ENCODE measurements at regions not wholly inside any gene's neighbourhood (a gene's known extent, or its start where the extent isn't known, plus 50 kb on each side); places are given as distances from the start of the nearest gene placed in this dataset.

DNA sequence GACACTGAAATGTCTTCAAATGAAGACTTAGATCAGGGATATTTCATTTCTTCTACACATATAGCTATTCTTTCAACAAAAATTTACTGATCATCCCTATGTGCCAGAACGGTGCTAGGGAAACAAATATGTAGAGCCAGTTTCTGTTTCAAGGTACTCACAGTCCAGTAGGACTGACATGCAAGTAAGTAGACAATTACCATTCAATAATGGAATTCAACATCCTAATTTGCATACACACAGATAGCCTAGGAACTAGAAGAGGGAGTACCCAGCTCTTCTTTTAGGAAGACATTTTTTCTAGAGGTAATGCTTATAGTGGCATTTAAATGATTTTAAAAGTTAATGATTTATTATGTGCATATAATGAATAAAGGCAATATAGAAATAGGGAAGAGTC is 388.8 kb downstream of the ZSWIM6 start:
- ChIA-PET CTCF (interaction anchor here (0.6 kb wide), 1 partner anchor 11 kb away, joined by 3 read pairs; no protein-coding TSS in a partner anchor), POLR2A (no interaction called here)
- Histone ChIP-seq H3K27ac (no peak overlapping the region), H3K4me1 (no peaks in the 10 kb centered on the region), H3K4me2 (no peak overlapping the region), H3K9me3 (peaks cover 18% of the 10 kb centered on the region), H3K4me3 (no peak overlapping the region)
- DNase-seq (ENCODE audit: low read depth in 1 of 2, low spot score in 1 of 2), result no peak
- FAIRE-seq, result no peak
- 0% methylated on average over 1 of the region's 1 CpG for WGBS (ENCODE audit: missing lambda C conversion rate)
- ATAC-seq, result no peak
- TF ChIP-seq TFCP2L1 (CRISPR knock-in tag; IDR thresholded peaks at IDR 0.05) (no peak), NPAS2 (CRISPR knock-in tag; IDR thresholded peaks at IDR 0.05; ENCODE audit: borderline replicate concordance) (no peak)
- TF ChIP-seq, protein P1, sequence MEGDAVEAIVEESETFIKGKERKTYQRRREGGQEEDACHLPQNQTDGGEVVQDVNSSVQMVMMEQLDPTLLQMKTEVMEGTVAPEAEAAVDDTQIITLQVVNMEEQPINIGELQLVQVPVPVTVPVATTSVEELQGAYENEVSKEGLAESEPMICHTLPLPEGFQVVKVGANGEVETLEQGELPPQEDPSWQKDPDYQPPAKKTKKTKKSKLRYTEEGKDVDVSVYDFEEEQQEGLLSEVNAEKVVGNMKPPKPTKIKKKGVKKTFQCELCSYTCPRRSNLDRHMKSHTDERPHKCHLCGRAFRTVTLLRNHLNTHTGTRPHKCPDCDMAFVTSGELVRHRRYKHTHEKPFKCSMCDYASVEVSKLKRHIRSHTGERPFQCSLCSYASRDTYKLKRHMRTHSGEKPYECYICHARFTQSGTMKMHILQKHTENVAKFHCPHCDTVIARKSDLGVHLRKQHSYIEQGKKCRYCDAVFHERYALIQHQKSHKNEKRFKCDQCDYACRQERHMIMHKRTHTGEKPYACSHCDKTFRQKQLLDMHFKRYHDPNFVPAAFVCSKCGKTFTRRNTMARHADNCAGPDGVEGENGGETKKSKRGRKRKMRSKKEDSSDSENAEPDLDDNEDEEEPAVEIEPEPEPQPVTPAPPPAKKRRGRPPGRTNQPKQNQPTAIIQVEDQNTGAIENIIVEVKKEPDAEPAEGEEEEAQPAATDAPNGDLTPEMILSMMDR (IDR thresholded peaks at IDR 0.05), result no peak
- TF ChIP-seq, protein P2, sequence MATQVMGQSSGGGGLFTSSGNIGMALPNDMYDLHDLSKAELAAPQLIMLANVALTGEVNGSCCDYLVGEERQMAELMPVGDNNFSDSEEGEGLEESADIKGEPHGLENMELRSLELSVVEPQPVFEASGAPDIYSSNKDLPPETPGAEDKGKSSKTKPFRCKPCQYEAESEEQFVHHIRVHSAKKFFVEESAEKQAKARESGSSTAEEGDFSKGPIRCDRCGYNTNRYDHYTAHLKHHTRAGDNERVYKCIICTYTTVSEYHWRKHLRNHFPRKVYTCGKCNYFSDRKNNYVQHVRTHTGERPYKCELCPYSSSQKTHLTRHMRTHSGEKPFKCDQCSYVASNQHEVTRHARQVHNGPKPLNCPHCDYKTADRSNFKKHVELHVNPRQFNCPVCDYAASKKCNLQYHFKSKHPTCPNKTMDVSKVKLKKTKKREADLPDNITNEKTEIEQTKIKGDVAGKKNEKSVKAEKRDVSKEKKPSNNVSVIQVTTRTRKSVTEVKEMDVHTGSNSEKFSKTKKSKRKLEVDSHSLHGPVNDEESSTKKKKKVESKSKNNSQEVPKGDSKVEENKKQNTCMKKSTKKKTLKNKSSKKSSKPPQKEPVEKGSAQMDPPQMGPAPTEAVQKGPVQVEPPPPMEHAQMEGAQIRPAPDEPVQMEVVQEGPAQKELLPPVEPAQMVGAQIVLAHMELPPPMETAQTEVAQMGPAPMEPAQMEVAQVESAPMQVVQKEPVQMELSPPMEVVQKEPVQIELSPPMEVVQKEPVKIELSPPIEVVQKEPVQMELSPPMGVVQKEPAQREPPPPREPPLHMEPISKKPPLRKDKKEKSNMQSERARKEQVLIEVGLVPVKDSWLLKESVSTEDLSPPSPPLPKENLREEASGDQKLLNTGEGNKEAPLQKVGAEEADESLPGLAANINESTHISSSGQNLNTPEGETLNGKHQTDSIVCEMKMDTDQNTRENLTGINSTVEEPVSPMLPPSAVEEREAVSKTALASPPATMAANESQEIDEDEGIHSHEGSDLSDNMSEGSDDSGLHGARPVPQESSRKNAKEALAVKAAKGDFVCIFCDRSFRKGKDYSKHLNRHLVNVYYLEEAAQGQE (IDR thresholded peaks at IDR 0.05), result no peak
- TF ChIP-seq, protein P3, sequence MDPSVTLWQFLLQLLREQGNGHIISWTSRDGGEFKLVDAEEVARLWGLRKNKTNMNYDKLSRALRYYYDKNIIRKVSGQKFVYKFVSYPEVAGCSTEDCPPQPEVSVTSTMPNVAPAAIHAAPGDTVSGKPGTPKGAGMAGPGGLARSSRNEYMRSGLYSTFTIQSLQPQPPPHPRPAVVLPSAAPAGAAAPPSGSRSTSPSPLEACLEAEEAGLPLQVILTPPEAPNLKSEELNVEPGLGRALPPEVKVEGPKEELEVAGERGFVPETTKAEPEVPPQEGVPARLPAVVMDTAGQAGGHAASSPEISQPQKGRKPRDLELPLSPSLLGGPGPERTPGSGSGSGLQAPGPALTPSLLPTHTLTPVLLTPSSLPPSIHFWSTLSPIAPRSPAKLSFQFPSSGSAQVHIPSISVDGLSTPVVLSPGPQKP (IDR thresholded peaks at IDR 0.05; ENCODE audit: low read depth, low read length), result no peak

DNA sequence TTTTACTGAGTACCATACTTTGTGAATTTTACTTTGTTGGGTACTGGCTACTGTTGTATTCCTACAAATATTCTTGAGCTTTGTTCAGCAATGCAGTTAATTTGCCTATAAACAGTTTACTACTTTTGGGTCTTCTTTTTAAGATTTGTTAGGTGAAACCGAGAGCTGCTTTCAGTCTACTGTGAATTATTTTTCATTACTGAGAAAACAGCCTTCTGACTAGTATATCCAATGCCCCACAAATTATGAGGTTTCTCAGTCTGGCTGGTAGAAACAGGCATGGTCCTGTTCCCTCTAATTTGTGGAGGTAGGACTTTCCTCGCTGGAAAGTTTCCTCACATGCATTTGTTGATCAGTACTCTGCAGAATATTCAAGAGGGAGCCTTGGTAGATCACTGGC is 392.0 kb downstream of the ZSWIM6 start:
- Histone ChIP-seq H3K4me2 (no peak overlapping the region), H3K4me1 (no peaks in the 10 kb centered on the region), H3K4me3 (no peak overlapping the region), H3K9me3 (peaks cover 18% of the 10 kb centered on the region), H3K27ac (no peak overlapping the region)
- 22% methylated on average over 2 of the region's 2 CpGs for WGBS (ENCODE audit: missing lambda C conversion rate)
- FAIRE-seq, result no peak
- no peak for DNase-seq (ENCODE audit: low read depth in 1 of 2, low spot score in 1 of 2)
- no peak for ATAC-seq
- CTCF ChIA-PET, result no interaction called here
- TF ChIP-seq NPAS2 (CRISPR knock-in tag; IDR thresholded peaks at IDR 0.05; ENCODE audit: borderline replicate concordance) (no peak), PHF8 (IDR thresholded peaks at IDR 0.05; ENCODE audit: borderline replicate concordance, low read depth) (no peak), FOSL2 (IDR thresholded peaks at IDR 0.05) (no peak), FOSL2 (CRISPR knock-in tag; IDR thresholded peaks at IDR 0.05) (no peak), ZNF302 (CRISPR knock-in tag; IDR thresholded peaks at IDR 0.05) (no peak), ZSCAN20 (CRISPR knock-in tag; IDR thresholded peaks at IDR 0.05) (no peak), RAD21 (conservative IDR thresholded peaks at IDR 0.05 in 1 of 2, IDR thresholded peaks at IDR 0.05 in 1 of 2) (no peak), EHMT2 (IDR thresholded peaks at IDR 0.05; ENCODE audit: low read depth) (no peak), ESRRA (IDR thresholded peaks at IDR 0.05; ENCODE audit: borderline replicate concordance, low read length) (no peak), FOSB (CRISPR knock-in tag; IDR thresholded peaks at IDR 0.05) (no peak), HOXA7 (CRISPR knock-in tag; IDR thresholded peaks at IDR 0.05) (no peak), TP53 (CRISPR knock-in tag; IDR thresholded peaks at IDR 0.05) (no peak), GATA3 (IDR thresholded peaks at IDR 0.05; ENCODE audit: borderline replicate concordance) (no peak), ZC3H11A (IDR thresholded peaks at IDR 0.05) (no peak), RNF2 (IDR thresholded peaks at IDR 0.05; ENCODE audit: borderline replicate concordance, low read depth) (no peak), NR3C1 (IDR thresholded peaks at IDR 0.05) (no peak), CHD2 (IDR thresholded peaks at IDR 0.05; ENCODE audit: low read length, partially characterized antibody) (no peak), KDM1A (IDR thresholded peaks at IDR 0.05; ENCODE audit: low read depth) (no peak), CBX8 (IDR thresholded peaks at IDR 0.05) (no peak), SREBF2 (IDR thresholded peaks at IDR 0.05) (no peak)
- TF ChIP-seq, protein P4, sequence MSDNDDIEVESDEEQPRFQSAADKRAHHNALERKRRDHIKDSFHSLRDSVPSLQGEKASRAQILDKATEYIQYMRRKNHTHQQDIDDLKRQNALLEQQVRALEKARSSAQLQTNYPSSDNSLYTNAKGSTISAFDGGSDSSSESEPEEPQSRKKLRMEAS (IDR thresholded peaks at IDR 0.05), result no peak
- POLR2A ChIA-PET, result no interaction called here
